ENCODE measurements at regions not wholly inside any gene's neighbourhood (a gene's known extent, or its start where the extent isn't known, plus 50 kb on each side); places are given as distances from the start of the nearest gene placed in this dataset.

- Histone ChIP-seq H3K4me3 (ENCODE audit: low read length) (no peak overlapping the region), H3K9ac (ENCODE audit: low read length) (no peak overlapping the region), H3K36me3 (ENCODE audit: low read depth, low read length) (no peaks in the 10 kb centered on the region), H4K20me1 (ENCODE audit: low read length) (no peaks in the 10 kb centered on the region), H3K27me3 (ENCODE audit: low read length) (peaks cover 25% of the 10 kb centered on the region), H3K4me2 (ENCODE audit: low read length) (no peak overlapping the region), H2AFZ (ENCODE audit: low read length) (no peak overlapping the region), H3K79me2 (ENCODE audit: low read length) (no peaks in the 10 kb centered on the region), H3K9me2 (replicated peaks; ENCODE audit: low read length) (no peaks in the 10 kb centered on the region), H3F3A (ENCODE audit: low read length, unreplicated experiment) (no peaks in the 10 kb centered on the region), H3K4me1 (ENCODE audit: insufficient read depth, low read length) (no peaks in the 10 kb centered on the region), H3K27ac (ENCODE audit: low read length) (no peak overlapping the region), H3K9me3 (ENCODE audit: low read length) (no peaks in the 10 kb centered on the region)
- ChIA-PET CTCF (no interaction called here), POLR2A (ENCODE audit: unreplicated experiment) (no interaction called here)
- no TSS peak for BruUV-seq (replicated peaks)
- ATAC-seq: no peak
- TF ChIP-seq EZH2phosphoT487 (IDR thresholded peaks at IDR 0.05; ENCODE audit: borderline replicate concordance, low read length) (no peak), CTCF (conservative IDR thresholded peaks at IDR 0.05; ENCODE audit: low read depth, low read length) (no peak), EZH2 (IDR thresholded peaks at IDR 0.05; ENCODE audit: low read length, unreplicated experiment) (no peak)
- no peak for DNase-seq
- intact Hi-C loops (cut with micrococcal nuclease): no loop called here
Measured at GRCh38 chr20:43271980-43272379, 82.3 kb upstream of the PTPRT start.

- DNase-seq (no peak), ATAC-seq (no peak)
- Histone ChIP-seq H3K9me2 (replicated peaks; ENCODE audit: low read length) (no peaks in the 10 kb centered on the region), H3K4me3 (ENCODE audit: low read length) (no peak overlapping the region), H2AFZ (ENCODE audit: low read length) (no peak overlapping the region), H3K4me1 (ENCODE audit: insufficient read depth, low read length) (no peaks in the 10 kb centered on the region), H3F3A (ENCODE audit: low read length, unreplicated experiment) (no peaks in the 10 kb centered on the region), H4K20me1 (ENCODE audit: low read length) (no peaks in the 10 kb centered on the region), H3K36me3 (ENCODE audit: low read depth, low read length) (no peaks in the 10 kb centered on the region), H3K4me2 (ENCODE audit: low read length) (no peak overlapping the region), H3K79me2 (ENCODE audit: low read length) (no peaks in the 10 kb centered on the region), H3K9me3 (ENCODE audit: low read length) (no peaks in the 10 kb centered on the region), H3K9ac (ENCODE audit: low read length) (no peak overlapping the region), H3K27ac (ENCODE audit: low read length) (no peak overlapping the region), H3K27me3 (ENCODE audit: low read length) (peaks cover 14% of the 10 kb centered on the region; the same call in 1 of the 2 replicates)
- intact Hi-C loops (cut with micrococcal nuclease): no loop called here
- POLR2A ChIA-PET (ENCODE audit: unreplicated experiment): no interaction called here
- TF ChIP-seq EZH2phosphoT487 (IDR thresholded peaks at IDR 0.05; ENCODE audit: borderline replicate concordance, low read length) (no peak), EZH2 (IDR thresholded peaks at IDR 0.05; ENCODE audit: low read length, unreplicated experiment) (no peak), CTCF (conservative IDR thresholded peaks at IDR 0.05; ENCODE audit: low read depth, low read length) (no peak)
- no TSS peak for BruUV-seq (replicated peaks)
- CTCF ChIA-PET: no interaction called here
Measured at GRCh38 chr20:43265449-43265848, 75.7 kb upstream of the PTPRT start.

- Histone ChIP-seq H3K36me3 (ENCODE audit: low read depth, low read length) (no peaks in the 10 kb centered on the region), H3K9me3 (ENCODE audit: low read length) (no peaks in the 10 kb centered on the region), H3K4me1 (ENCODE audit: insufficient read depth, low read length) (no peaks in the 10 kb centered on the region), H3K27me3 (ENCODE audit: low read length) (0 out of 2 replicates have a peak, but pooled peaks cover 4% of the 10 kb centered on the region), H3K9ac (ENCODE audit: low read length) (no peak overlapping the region), H4K20me1 (ENCODE audit: low read length) (no peaks in the 10 kb centered on the region), H3K27ac (ENCODE audit: low read length) (no peak overlapping the region), H3K9me2 (replicated peaks; ENCODE audit: low read length) (no peaks in the 10 kb centered on the region), H3K4me3 (ENCODE audit: low read length) (no peak overlapping the region), H2AFZ (ENCODE audit: low read length) (no peak overlapping the region), H3K4me2 (ENCODE audit: low read length) (no peak overlapping the region), H3F3A (ENCODE audit: low read length, unreplicated experiment) (no peaks in the 10 kb centered on the region), H3K79me2 (ENCODE audit: low read length) (no peaks in the 10 kb centered on the region)
- intact Hi-C loops (cut with micrococcal nuclease): no loop called here
- TF ChIP-seq CTCF (conservative IDR thresholded peaks at IDR 0.05; ENCODE audit: low read depth, low read length) (no peak), EZH2 (IDR thresholded peaks at IDR 0.05; ENCODE audit: low read length, unreplicated experiment) (no peak), EZH2phosphoT487 (IDR thresholded peaks at IDR 0.05; ENCODE audit: borderline replicate concordance, low read length) (no peak)
- POLR2A ChIA-PET (ENCODE audit: unreplicated experiment): no interaction called here
- DNase-seq: no peak
- CTCF ChIA-PET: no interaction called here
- BruUV-seq (replicated peaks): no TSS peak
- ATAC-seq: no peak
Measured at GRCh38 chr20:43263226-43263625, 73.5 kb upstream of the PTPRT start.
